Upper lobe of left lung (tissue), 4 donors: ENCODE measurements at regions not wholly inside any gene's neighbourhood (a gene's known extent, or its start where the extent isn't known, plus 50 kb on each side); places are given as distances from the start of the nearest gene placed in this dataset.
"Not testable (repeated sequence)": the region's sequence is repeated elsewhere in the genome, so short reads cannot be mapped to it uniquely, and the experiment has no call there.

Experiments used
- EP300 ChIP-seq, 4 donors: sonication (generic); formaldehyde crosslinking; IDR thresholded peaks; one replicate each; pipeline ENCODE4 v1.5.1; 2017; ENCODE audit warnings: antibody characterized with exemption in 4 of 4, control low read depth in 2 of 4
- POLR2A ChIP-seq, 4 donors: fragments of 450-650 bp; IDR thresholded peaks; one replicate each; pipeline ENCODE4 v1.5.1; 2016 to 2017; ENCODE audit warnings: antibody characterized with exemption in 4 of 4, mild to moderate bottlenecking in 2 of 4
- POLR2AphosphoS5 ChIP-seq, 2 donors: sonication (generic); formaldehyde crosslinking; IDR thresholded peaks; one replicate each; pipeline ENCODE4 v1.5.1; 2017; ENCODE audit warnings: antibody characterized with exemption in 2 of 2

DNA sequence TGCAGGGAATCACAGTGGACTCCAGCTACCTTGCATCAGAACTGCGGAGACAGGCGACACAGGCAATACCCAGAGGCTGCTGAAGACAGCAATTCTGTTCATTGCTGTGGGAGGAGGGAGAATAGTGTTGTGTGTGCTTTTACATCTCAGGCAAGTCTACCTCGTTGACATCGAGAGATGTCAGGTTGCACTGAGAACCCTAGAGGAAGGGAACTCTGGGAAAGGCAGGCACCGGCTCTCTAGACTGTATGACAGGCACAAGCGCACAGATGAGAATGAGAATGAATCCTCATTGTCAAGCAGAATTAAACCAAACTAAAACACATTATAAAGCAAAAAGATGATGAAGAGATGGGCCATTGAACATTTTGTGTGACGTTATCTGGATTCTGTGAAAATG is 155.7 kb upstream of the FAM240B start:
- not testable (repeated sequence) for TF ChIP-seq POLR2AphosphoS5, POLR2A, EP300 (IDR thresholded peaks at IDR 0.05)
